ENCODE measurements at regions not wholly inside any gene's neighbourhood (a gene's known extent, or its start where the extent isn't known, plus 50 kb on each side); places are given as distances from the start of the nearest gene placed in this dataset.
"Not testable (repeated sequence)": the region's sequence is repeated elsewhere in the genome, so short reads cannot be mapped to it uniquely, and the experiment has no call there.

GRCh38 chr7:152594801-152595200 lies 81.1 kb downstream of the XRCC2 start:
- TF ChIP-seq CTCF (IDR thresholded peaks at IDR 0.05 in 4 of 5, conservative IDR thresholded peaks at IDR 0.05 in 1 of 5) (no peak), POLR2A (IDR thresholded peaks at IDR 0.05) (no peak)
- ATAC-seq (no peak), DNase-seq (no peak)
- in situ Hi-C loops (cut with MboI; ENCODE audit: low sequenced_read_pairs in 4 of 4): no loop called here
- no peaks in the 10 kb centered on the region for H3K27me3 ChIP-seq
- H3K4me1 ChIP-seq: no peaks in the 10 kb centered on the region
- no peaks in the 10 kb centered on the region for H3K9me3 ChIP-seq
- H3K27ac ChIP-seq: no peak overlapping the region
- intact Hi-C loops (cut with DNase I; ENCODE audit: low total_unique reads): no loop called here
- no peaks in the 10 kb centered on the region for H3K36me3 ChIP-seq
- no peak overlapping the region for H3K4me3 ChIP-seq

- Histone ChIP-seq H3K27ac (no peak overlapping the region), H3K4me1 (no peaks in the 10 kb centered on the region), H3K9me3 (no peaks in the 10 kb centered on the region), H3K27me3 (no peaks in the 10 kb centered on the region), H3K4me3 (no peak overlapping the region), H3K36me3 (no peaks in the 10 kb centered on the region)
- in situ Hi-C loops (cut with MboI; ENCODE audit: low sequenced_read_pairs in 4 of 4) (no loop called here), intact Hi-C loops (cut with DNase I; ENCODE audit: low total_unique reads) (no loop called here)
- ATAC-seq (no peak), DNase-seq (no peak)
- no peak for TF ChIP-seq CTCF (IDR thresholded peaks at IDR 0.05 in 4 of 5, conservative IDR thresholded peaks at IDR 0.05 in 1 of 5)
- TF ChIP-seq POLR2A (IDR thresholded peaks at IDR 0.05): no peak
These were observed 84.0 kb downstream of the XRCC2 start for GRCh38 chr7:152591976-152592375.

- H3K4me1 ChIP-seq: no peaks in the 10 kb centered on the region
- in situ Hi-C loops (cut with MboI; ENCODE audit: low sequenced_read_pairs in 4 of 4): no loop called here
- ATAC-seq (no peak), DNase-seq (no peak)
- no peaks in the 10 kb centered on the region for H3K9me3 ChIP-seq
- no peak overlapping the region for H3K27ac ChIP-seq
- TF ChIP-seq POLR2A (IDR thresholded peaks at IDR 0.05) (no peak), CTCF (IDR thresholded peaks at IDR 0.05 in 4 of 5, conservative IDR thresholded peaks at IDR 0.05 in 1 of 5) (no peak)
- H3K36me3 ChIP-seq: no peaks in the 10 kb centered on the region
- no peak overlapping the region for H3K4me3 ChIP-seq
- no peaks in the 10 kb centered on the region for H3K27me3 ChIP-seq
- intact Hi-C loops (cut with DNase I; ENCODE audit: low total_unique reads): no loop called here
These were observed 85.5 kb downstream of the XRCC2 start for GRCh38 chr7:152590481-152590880.

GRCh38 chr7:152589821-152590220 lies 86.1 kb downstream of the XRCC2 start:
- H3K27ac ChIP-seq; ATAC-seq; H3K4me1 ChIP-seq; H3K27me3 ChIP-seq; intact Hi-C loops (cut with DNase I; ENCODE audit: low total_unique reads); H3K36me3 ChIP-seq; in situ Hi-C loops (cut with MboI; ENCODE audit: low sequenced_read_pairs in 4 of 4); H3K4me3 ChIP-seq; DNase-seq; H3K9me3 ChIP-seq: not testable (repeated sequence)

- Histone ChIP-seq H3K9me3 (no peaks in the 10 kb centered on the region), H3K4me1 (no peaks in the 10 kb centered on the region), H3K4me3 (no peak overlapping the region), H3K27me3 (no peaks in the 10 kb centered on the region), H3K27ac (no peak overlapping the region), H3K36me3 (no peaks in the 10 kb centered on the region)
- TF ChIP-seq POLR2A (IDR thresholded peaks at IDR 0.05): no peak
- no peak for TF ChIP-seq CTCF (IDR thresholded peaks at IDR 0.05 in 4 of 5, conservative IDR thresholded peaks at IDR 0.05 in 1 of 5)
- in situ Hi-C loops (cut with MboI; ENCODE audit: low sequenced_read_pairs in 4 of 4): no loop called here
- intact Hi-C loops (cut with DNase I; ENCODE audit: low total_unique reads): no loop called here
- DNase-seq (no peak), ATAC-seq (no peak)
These were observed 87.6 kb downstream of the XRCC2 start for GRCh38 chr7:152588350-152588749.
